SK-N-SH treated with all-trans-retinoic acid at 6 μM for 48 hours (cell line): ENCODE measurements at regions not wholly inside any gene's neighbourhood (a gene's known extent, or its start where the extent isn't known, plus 50 kb on each side); places are given as distances from the start of the nearest gene placed in this dataset.
A peak's percentile ranks its signal among the peaks of the same experiment; 100 is the strongest.

Experiments
- ATAC-seq: fragments of 200-7000 bp; cut with Tn5 transposase; 3 replicates; pipeline ENCODE4 v1.9.1; 2020; ENCODE audit warnings: mild to moderate bottlenecking, moderate library complexity
- ARNTL ChIP-seq: fragments of 450-650 bp; formaldehyde crosslinking; IDR thresholded peaks from 2 replicates; pipeline ENCODE4 v1.5.0; 2020; ENCODE audit warnings: low read depth, mild to moderate bottlenecking, moderate library complexity, borderline replicate concordance
- BACH2 ChIP-seq: fragments of 250-450 bp; sonication (Bioruptor Pico); IDR thresholded peaks from 2 replicates; pipeline ENCODE4 v1.9.0; 2021; ENCODE audit warnings: mild to moderate bottlenecking, borderline replicate concordance
- CSDC2 ChIP-seq: fragments of 250-450 bp; sonication (Bioruptor Pico); IDR thresholded peaks from 2 replicates; pipeline ENCODE4 v1.5.0; 2020; ENCODE audit warnings: mild to moderate bottlenecking, moderate library complexity
- CSRNP3 ChIP-seq: fragments of 250-450 bp; sonication (Bioruptor Pico); IDR thresholded peaks from 2 replicates; pipeline ENCODE4 v1.5.1; 2021; ENCODE audit warnings: mild to moderate bottlenecking, moderate library complexity
- GLIS3 ChIP-seq: fragments of 250-450 bp; sonication (Bioruptor Pico); IDR thresholded peaks from 2 replicates; pipeline ENCODE4 v1.5.0; 2020; ENCODE audit warnings: mild to moderate bottlenecking, moderate library complexity
- OSR1 ChIP-seq: fragments of 250-450 bp; sonication (Bioruptor Pico); IDR thresholded peaks from 2 replicates; pipeline ENCODE4 v1.8.0; 2022; ENCODE audit warnings: moderate library complexity, mild to moderate bottlenecking, inconsistent platforms
- PATZ1 ChIP-seq: fragments of 250-450 bp; sonication (Bioruptor Pico); IDR thresholded peaks from 2 replicates; pipeline ENCODE4 v1.8.0; 2020; ENCODE audit warnings: mild to moderate bottlenecking, moderate library complexity, borderline replicate concordance
- POU6F1 ChIP-seq: fragments of 250-450 bp; sonication (Bioruptor Pico); IDR thresholded peaks from 2 replicates; pipeline ENCODE4 v1.8.0; 2021; ENCODE audit warnings: low read depth, mild to moderate bottlenecking, moderate library complexity, borderline replicate concordance
- PPARA ChIP-seq: fragments of 250-450 bp; sonication (Bioruptor Pico); IDR thresholded peaks from 2 replicates; pipeline ENCODE4 v1.5.0; 2020; ENCODE audit warnings: mild to moderate bottlenecking, borderline replicate concordance
- RARB ChIP-seq: fragments of 250-450 bp; sonication (Bioruptor Pico); IDR thresholded peaks from 2 replicates; pipeline ENCODE4 v1.8.0; 2021; ENCODE audit warnings: mild to moderate bottlenecking, moderate library complexity
- SNAI2 ChIP-seq: fragments of 250-450 bp; sonication (Bioruptor Pico); IDR thresholded peaks from 2 replicates; pipeline ENCODE4 v1.5.0; 2020; ENCODE audit warnings: mild to moderate bottlenecking, moderate library complexity
- TCF4 ChIP-seq: fragments of 250-450 bp; sonication (Bioruptor Pico); IDR thresholded peaks from 2 replicates; pipeline ENCODE4 v1.8.0; 2021; ENCODE audit warnings: mild to moderate bottlenecking, moderate library complexity, borderline replicate concordance
- TOX ChIP-seq: fragments of 250-450 bp; sonication (Bioruptor Pico); IDR thresholded peaks from 2 replicates; pipeline ENCODE4 v1.8.0; 2021; ENCODE audit warnings: mild to moderate bottlenecking, moderate library complexity, borderline replicate concordance
- TSHZ2 ChIP-seq: fragments of 250-450 bp; sonication (Bioruptor Pico); IDR thresholded peaks from 2 replicates; pipeline ENCODE4 v1.5.0; 2020; ENCODE audit warnings: mild to moderate bottlenecking, moderate library complexity
- ZFP3 ChIP-seq: fragments of 250-450 bp; sonication (Bioruptor Pico); IDR thresholded peaks from 2 replicates; pipeline ENCODE4 v1.5.0; 2020; ENCODE audit warnings: mild to moderate bottlenecking, moderate library complexity
- ZNF565 ChIP-seq: fragments of 450-650 bp; formaldehyde crosslinking; conservative IDR thresholded peaks from 2 replicates; pipeline ENCODE4 v1.5.0; 2020; ENCODE audit warnings: low read depth, mild to moderate bottlenecking, moderate library complexity
- ZNF8 ChIP-seq: fragments of 450-650 bp; formaldehyde crosslinking; IDR thresholded peaks from 2 replicates; pipeline ENCODE4 v1.5.0; 2020; ENCODE audit warnings: mild to moderate bottlenecking, moderate library complexity

- no peak for TF ChIP-seq SNAI2 (CRISPR knock-in tag)
- no peak for TF ChIP-seq ZNF8 (CRISPR knock-in tag)
- TF ChIP-seq POU6F1 (CRISPR knock-in tag) = no peak
- no peak for TF ChIP-seq GLIS3 (CRISPR knock-in tag)
- TF ChIP-seq TSHZ2 (CRISPR knock-in tag) = no peak
- TF ChIP-seq ZNF565 (CRISPR knock-in tag) = no peak
- TF ChIP-seq OSR1 (CRISPR knock-in tag) = no peak
- no peak for TF ChIP-seq TCF4 (CRISPR knock-in tag)
- TF ChIP-seq ARNTL (CRISPR knock-in tag) = no peak
- no peak for ATAC-seq
Observed at GRCh38 chr4:111770514-111770913, 374.7 kb upstream of the FAM241A start.

GRCh38 chr4:111773858-111774257 is 371.4 kb upstream of the FAM241A start:
- TF ChIP-seq CSRNP3 (CRISPR knock-in tag) (no peak), ARNTL (CRISPR knock-in tag) (no peak), SNAI2 (CRISPR knock-in tag) (no peak), GLIS3 (CRISPR knock-in tag) (no peak), ZFP3 (CRISPR knock-in tag) (no peak), TCF4 (CRISPR knock-in tag) (no peak), PATZ1 (CRISPR knock-in tag) (no peak), PPARA (no peak), BACH2 (CRISPR knock-in tag) (no peak), RARB (CRISPR knock-in tag) (no peak), ZNF565 (CRISPR knock-in tag) (no peak), TSHZ2 (CRISPR knock-in tag) (no peak)

GRCh38 chr4:111775556-111776297 is 369.5 kb upstream of the FAM241A start:
- no peak for TF ChIP-seq TOX (CRISPR knock-in tag)
- TF ChIP-seq CSDC2 (CRISPR knock-in tag) = no peak
- TF ChIP-seq, all 23 proteins: peak for 0
- ATAC-seq = peak; percentile 22; the same call in 1 of the 3 replicates

More at GRCh38 chr4:111773858-111774257, 371.4 kb upstream of the FAM241A start:
- ATAC-seq = no peak
